ENCODE measurements at regions not wholly inside any gene's neighbourhood (a gene's known extent, or its start where the extent isn't known, plus 50 kb on each side); places are given as distances from the start of the nearest gene placed in this dataset.

DNA sequence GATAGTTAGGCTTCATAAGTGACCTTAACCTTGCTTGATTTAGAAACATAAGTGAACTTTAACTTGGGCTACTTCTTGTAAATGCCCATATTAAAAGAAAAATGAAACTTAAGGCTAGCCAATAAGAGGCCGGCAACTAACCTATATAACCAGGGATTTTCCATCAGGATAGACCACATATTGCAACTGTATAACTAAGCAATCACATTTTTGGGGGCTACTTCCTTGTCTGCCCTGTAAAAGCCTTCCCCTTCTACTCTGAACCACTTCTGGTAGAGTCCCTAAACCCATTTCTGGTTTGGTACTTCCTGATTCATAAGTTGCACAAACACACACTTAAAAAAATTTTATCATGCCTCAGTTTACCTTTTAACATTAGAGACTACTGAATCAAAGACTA is 150.9 kb upstream of the UBE2E2 start (continued):
- TF ChIP-seq, protein P1, sequence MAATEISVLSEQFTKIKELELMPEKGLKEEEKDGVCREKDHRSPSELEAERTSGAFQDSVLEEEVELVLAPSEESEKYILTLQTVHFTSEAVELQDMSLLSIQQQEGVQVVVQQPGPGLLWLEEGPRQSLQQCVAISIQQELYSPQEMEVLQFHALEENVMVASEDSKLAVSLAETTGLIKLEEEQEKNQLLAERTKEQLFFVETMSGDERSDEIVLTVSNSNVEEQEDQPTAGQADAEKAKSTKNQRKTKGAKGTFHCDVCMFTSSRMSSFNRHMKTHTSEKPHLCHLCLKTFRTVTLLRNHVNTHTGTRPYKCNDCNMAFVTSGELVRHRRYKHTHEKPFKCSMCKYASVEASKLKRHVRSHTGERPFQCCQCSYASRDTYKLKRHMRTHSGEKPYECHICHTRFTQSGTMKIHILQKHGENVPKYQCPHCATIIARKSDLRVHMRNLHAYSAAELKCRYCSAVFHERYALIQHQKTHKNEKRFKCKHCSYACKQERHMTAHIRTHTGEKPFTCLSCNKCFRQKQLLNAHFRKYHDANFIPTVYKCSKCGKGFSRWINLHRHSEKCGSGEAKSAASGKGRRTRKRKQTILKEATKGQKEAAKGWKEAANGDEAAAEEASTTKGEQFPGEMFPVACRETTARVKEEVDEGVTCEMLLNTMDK (IDR thresholded peaks at IDR 0.05; ENCODE audit: borderline replicate concordance, insufficient read depth, low read depth, low read length, poor library complexity, severe bottlenecking) = no peak
- no peak for TF ChIP-seq ZNF197 (CRISPR knock-in tag; IDR thresholded peaks at IDR 0.05; ENCODE audit: low read depth)
- TF ChIP-seq IFI16 (CRISPR knock-in tag; IDR thresholded peaks at IDR 0.05) = no peak
- TF ChIP-seq, protein P2, sequence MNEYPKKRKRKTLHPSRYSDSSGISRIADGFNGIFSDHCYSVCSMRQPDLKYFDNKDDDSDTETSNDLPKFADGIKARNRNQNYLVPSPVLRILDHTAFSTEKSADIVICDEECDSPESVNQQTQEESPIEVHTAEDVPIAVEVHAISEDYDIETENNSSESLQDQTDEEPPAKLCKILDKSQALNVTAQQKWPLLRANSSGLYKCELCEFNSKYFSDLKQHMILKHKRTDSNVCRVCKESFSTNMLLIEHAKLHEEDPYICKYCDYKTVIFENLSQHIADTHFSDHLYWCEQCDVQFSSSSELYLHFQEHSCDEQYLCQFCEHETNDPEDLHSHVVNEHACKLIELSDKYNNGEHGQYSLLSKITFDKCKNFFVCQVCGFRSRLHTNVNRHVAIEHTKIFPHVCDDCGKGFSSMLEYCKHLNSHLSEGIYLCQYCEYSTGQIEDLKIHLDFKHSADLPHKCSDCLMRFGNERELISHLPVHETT (CRISPR knock-in tag; conservative IDR thresholded peaks at IDR 0.05 in 1 of 2, IDR thresholded peaks at IDR 0.05 in 1 of 2) = no peak
- TF ChIP-seq PML (IDR thresholded peaks at IDR 0.05; ENCODE audit: low read length) = no peak

DNA sequence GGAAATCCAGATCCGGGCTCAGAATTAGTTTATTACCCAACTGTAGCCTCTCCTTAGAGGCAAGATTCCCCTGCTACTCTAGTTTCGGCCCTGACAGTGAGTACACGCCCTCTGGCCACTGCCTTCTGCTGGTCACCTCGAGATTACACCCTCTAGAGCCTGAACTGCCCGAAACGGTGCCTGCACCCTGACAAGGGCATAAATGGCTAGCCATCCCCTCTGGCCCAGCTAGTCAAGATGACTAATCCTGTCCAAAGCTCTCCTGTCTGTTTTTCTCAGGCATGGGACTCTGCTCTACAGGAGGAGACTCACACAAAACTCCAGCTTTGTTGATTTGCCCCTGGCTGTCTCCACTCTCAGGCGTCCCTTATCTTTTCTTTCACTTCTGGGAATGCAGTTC is 150.5 kb upstream of the UBE2E2 start:
- Histone ChIP-seq H3K79me2 (ENCODE audit: control insufficient read depth, insufficient read depth, low read length) (no peaks in the 10 kb centered on the region), H3K9me1 (ENCODE audit: control insufficient read depth, insufficient read depth, low read length) (no peaks in the 10 kb centered on the region), H3K9me3 (replicated peaks; ENCODE audit: control insufficient read depth, insufficient read depth, low read depth, low read length) (no peaks in the 10 kb centered on the region; the same call in 1 of the 2 replicates), H2AFZ (ENCODE audit: low read depth, low read length) (no peak overlapping the region), H3K4me3 (no peak overlapping the region), H4K20me1 (replicated peaks; ENCODE audit: control insufficient read depth, insufficient read depth, low read length) (no peaks in the 10 kb centered on the region), H3K27ac (ENCODE audit: extremely low read depth, low read depth, low read length) (no peak overlapping the region), H3K4me2 (ENCODE audit: insufficient read depth, low read length) (no peak overlapping the region), H3K27me3 (ENCODE audit: control insufficient read depth in 2 of 2, insufficient read depth in 2 of 2, low read length in 2 of 2) (no peaks in the 10 kb centered on the region), H3K9ac (ENCODE audit: insufficient read depth in 1 of 2, low read depth in 2 of 2, low read length in 2 of 2) (no peak overlapping the region), H3K36me3 (ENCODE audit: control insufficient read depth, insufficient read depth, low read length) (no peaks in the 10 kb centered on the region), H3K4me1 (replicated peaks in 1 of 2; ENCODE audit: control insufficient read depth in 2 of 2, insufficient read depth in 2 of 2, low read length in 2 of 2) (no peaks in the 10 kb centered on the region)
- ATAC-seq (no peak), FAIRE-seq (no peak), DNase-seq (ENCODE audit: extremely low read depth in 1 of 4, low spot score in 3 of 4) (no peak)
- CTCF ChIA-PET (ENCODE audit: low intra/inter-chr PET ratio) = no interaction called here
- POLR2A ChIA-PET = no interaction called here
- 2% methylated on average over 7 of the region's 7 CpGs for WGBS (ENCODE audit: insufficient coverage, low coverage, missing lambda C conversion rate)
- no peak for TF ChIP-seq SAFB2 (IDR thresholded peaks at IDR 0.05; ENCODE audit: borderline replicate concordance, low read depth, low read length, severe bottlenecking)
- no peak for TF ChIP-seq RUNX1 (IDR thresholded peaks at IDR 0.05; ENCODE audit: low read depth)
- TF ChIP-seq, protein P3, sequence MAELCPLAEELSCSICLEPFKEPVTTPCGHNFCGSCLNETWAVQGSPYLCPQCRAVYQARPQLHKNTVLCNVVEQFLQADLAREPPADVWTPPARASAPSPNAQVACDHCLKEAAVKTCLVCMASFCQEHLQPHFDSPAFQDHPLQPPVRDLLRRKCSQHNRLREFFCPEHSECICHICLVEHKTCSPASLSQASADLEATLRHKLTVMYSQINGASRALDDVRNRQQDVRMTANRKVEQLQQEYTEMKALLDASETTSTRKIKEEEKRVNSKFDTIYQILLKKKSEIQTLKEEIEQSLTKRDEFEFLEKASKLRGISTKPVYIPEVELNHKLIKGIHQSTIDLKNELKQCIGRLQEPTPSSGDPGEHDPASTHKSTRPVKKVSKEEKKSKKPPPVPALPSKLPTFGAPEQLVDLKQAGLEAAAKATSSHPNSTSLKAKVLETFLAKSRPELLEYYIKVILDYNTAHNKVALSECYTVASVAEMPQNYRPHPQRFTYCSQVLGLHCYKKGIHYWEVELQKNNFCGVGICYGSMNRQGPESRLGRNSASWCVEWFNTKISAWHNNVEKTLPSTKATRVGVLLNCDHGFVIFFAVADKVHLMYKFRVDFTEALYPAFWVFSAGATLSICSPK (IDR thresholded peaks at IDR 0.05; ENCODE audit: borderline replicate concordance) = no peak
- no peak for TF ChIP-seq ZNF175 (CRISPR knock-in tag; IDR thresholded peaks at IDR 0.05; ENCODE audit: low read depth)
- TF ChIP-seq, protein P4, sequence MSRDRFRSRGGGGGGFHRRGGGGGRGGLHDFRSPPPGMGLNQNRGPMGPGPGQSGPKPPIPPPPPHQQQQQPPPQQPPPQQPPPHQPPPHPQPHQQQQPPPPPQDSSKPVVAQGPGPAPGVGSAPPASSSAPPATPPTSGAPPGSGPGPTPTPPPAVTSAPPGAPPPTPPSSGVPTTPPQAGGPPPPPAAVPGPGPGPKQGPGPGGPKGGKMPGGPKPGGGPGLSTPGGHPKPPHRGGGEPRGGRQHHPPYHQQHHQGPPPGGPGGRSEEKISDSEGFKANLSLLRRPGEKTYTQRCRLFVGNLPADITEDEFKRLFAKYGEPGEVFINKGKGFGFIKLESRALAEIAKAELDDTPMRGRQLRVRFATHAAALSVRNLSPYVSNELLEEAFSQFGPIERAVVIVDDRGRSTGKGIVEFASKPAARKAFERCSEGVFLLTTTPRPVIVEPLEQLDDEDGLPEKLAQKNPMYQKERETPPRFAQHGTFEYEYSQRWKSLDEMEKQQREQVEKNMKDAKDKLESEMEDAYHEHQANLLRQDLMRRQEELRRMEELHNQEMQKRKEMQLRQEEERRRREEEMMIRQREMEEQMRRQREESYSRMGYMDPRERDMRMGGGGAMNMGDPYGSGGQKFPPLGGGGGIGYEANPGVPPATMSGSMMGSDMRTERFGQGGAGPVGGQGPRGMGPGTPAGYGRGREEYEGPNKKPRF (IDR thresholded peaks at IDR 0.05; ENCODE audit: low read depth, low read length) = no peak
- TF ChIP-seq, protein P5, sequence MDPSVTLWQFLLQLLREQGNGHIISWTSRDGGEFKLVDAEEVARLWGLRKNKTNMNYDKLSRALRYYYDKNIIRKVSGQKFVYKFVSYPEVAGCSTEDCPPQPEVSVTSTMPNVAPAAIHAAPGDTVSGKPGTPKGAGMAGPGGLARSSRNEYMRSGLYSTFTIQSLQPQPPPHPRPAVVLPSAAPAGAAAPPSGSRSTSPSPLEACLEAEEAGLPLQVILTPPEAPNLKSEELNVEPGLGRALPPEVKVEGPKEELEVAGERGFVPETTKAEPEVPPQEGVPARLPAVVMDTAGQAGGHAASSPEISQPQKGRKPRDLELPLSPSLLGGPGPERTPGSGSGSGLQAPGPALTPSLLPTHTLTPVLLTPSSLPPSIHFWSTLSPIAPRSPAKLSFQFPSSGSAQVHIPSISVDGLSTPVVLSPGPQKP (CRISPR knock-in tag; IDR thresholded peaks at IDR 0.05) = no peak
- intact Hi-C loops (cut with micrococcal nuclease) (no loop called here), in situ Hi-C loops (cut with MboI) (no loop called here)
- BruUV-seq (replicated peaks) = no TSS peak
